Gastroesophageal sphincter (tissue), 3 donors: ENCODE measurements at regions not wholly inside any gene's neighbourhood (a gene's known extent, or its start where the extent isn't known, plus 50 kb on each side); places are given as distances from the start of the nearest gene placed in this dataset.

Source experiments
- CTCF ChIP-seq, 4 experiments: fragments of 200-600 bp in 2 of 4; fragments of 450-650 bp in 2 of 4; sonication (generic) in 1 of 4; IDR thresholded peaks; one replicate each; pipeline ENCODE4 v1.5.1; 2017 to 2019; ENCODE audit warnings: antibody characterized with exemption in 4 of 4, mild to moderate bottlenecking in 2 of 4, moderate library complexity in 2 of 4
- POLR2A ChIP-seq, 2 donors: fragments of 450-650 bp; IDR thresholded peaks; one replicate each; pipeline ENCODE4 v1.6.1; 2017; ENCODE audit warnings: antibody characterized with exemption in 2 of 2, mild to moderate bottlenecking in 2 of 2, moderate library complexity in 1 of 2
- POLR2AphosphoS5 ChIP-seq: sonication (generic); formaldehyde crosslinking; IDR thresholded peaks from one replicate; pipeline ENCODE4 v1.6.1; 2017; ENCODE audit warnings: antibody characterized with exemption

DNA sequence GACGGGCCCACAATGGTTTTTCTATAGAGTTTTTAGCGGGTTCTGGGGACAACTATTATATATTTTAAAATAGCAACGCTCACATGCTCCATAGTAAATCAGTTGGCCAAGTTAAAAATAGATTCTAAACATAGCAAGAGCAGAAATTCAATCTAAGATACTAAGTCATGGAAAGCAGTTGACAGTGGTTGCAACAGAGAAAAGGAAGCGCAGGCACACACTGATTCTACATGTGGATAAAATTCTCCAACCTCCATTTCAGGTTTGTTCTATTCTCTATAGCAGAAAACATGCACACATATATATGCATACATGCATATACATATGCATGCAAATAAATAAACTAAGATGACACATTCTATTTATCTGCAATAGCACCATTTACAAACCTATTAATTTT is 89.6 kb upstream of the HNRNPU start:
- TF ChIP-seq POLR2A (IDR thresholded peaks at IDR 0.05) (no peak), POLR2AphosphoS5 (no peak), CTCF (IDR thresholded peaks at IDR 0.05) (no peak)
